Pancreas (tissue), 10 donors: ENCODE measurements at regions not wholly inside any gene's neighbourhood (a gene's known extent, or its start where the extent isn't known, plus 50 kb on each side); places are given as distances from the start of the nearest gene placed in this dataset.

Experiments used
- ATAC-seq, 4 donors: fragments of 200-7000 bp; cut with Tn5 transposase; one replicate each; pipeline versions ENCODE4 v1.8.0 to v1.9.1; 2020; ENCODE audit warnings: mild to moderate bottlenecking in 4 of 4, moderate library complexity in 4 of 4
- DNase-seq, 6 donors: peaks; one replicate each; pipeline ENCODE4 v3.0.0-alpha.2; 2020
- FAIRE-seq: peaks from 2 replicates; lab custom pipeline; 2012; peaks lifted over from hg19 to GRCh38; lab: Jason Lieb, UNC
- H3K27ac ChIP-seq, 4 donors: fragments of 200-600 bp; sonication (generic); 1 replicate in 3 of 4; 2 replicates in 1 of 4; pipeline versions ENCODE4 v1.5.0 to v1.8.0; 2020
- H3K27me3 ChIP-seq, 4 donors: fragments of 200-600 bp; one replicate each; pipeline ENCODE4 v1.8.0; 2021
- H3K36me3 ChIP-seq, 3 donors: fragments of 200-600 bp; sonication (generic) in 1 of 3; one replicate each; pipeline versions ENCODE4 v1.5.0 to v1.8.0; 2020 to 2021
- H3K4me1 ChIP-seq, 3 donors: fragments of 200-600 bp; one replicate each; pipeline ENCODE4 v1.8.0; 2021
- H3K4me3 ChIP-seq, 4 donors: fragments of 200-600 bp; sonication (generic) in 2 of 4; one replicate each; pipeline versions ENCODE4 v1.5.0 to v1.8.0; 2020 to 2021
- H3K9me3 ChIP-seq, 4 donors: fragments of 200-600 bp; one replicate each; pipeline ENCODE4 v1.8.0; 2021
- WGBS, 2 donors: extraction: QIAGEN DNeasy Blood & Tissue Kit; methylation state at CpG; one replicate each; pipeline ENCODE4 v1.1.7; 2013; 5-methylcytosine and 5-hydroxymethylcytosine counted together
- intact Hi-C, 3 donors: fragments of 100-400 bp; cut with DNase I; formaldehyde crosslinking; loops; one replicate each; pipeline versions ENCODE4 v1.11.1 to v1.14.2; 2022
- TF ChIP-seq, protein P1 (sequence below), 4 donors: fragments of 200-600 bp; sonication (generic) in 3 of 4; IDR thresholded peaks; one replicate each; pipeline versions ENCODE4 v1.5.0 to v1.8.0; 2021; ENCODE audit warnings: antibody characterized with exemption in 4 of 4
- donor health status: healthy with polysubstance abuse.
- donor health status: DM: no; HTN: no; CAD: no; lungs with moderate emphysema.
- donor health status: DM: no; HTN: no; CAD: no.
- donor health status: control.
- donor health status: control.
- donor health status: Bipolar disorder and iron deficiency.
- donor health status: DM: yes; HTN: yes; CAD: no.
- donor health status: DM: no; HTN: no; CAD: no.
- donor health status: DM: no; HTN: no; CAD: no.
- donor health status: DM: yes; HTN: yes; CAD: no.

DNA sequence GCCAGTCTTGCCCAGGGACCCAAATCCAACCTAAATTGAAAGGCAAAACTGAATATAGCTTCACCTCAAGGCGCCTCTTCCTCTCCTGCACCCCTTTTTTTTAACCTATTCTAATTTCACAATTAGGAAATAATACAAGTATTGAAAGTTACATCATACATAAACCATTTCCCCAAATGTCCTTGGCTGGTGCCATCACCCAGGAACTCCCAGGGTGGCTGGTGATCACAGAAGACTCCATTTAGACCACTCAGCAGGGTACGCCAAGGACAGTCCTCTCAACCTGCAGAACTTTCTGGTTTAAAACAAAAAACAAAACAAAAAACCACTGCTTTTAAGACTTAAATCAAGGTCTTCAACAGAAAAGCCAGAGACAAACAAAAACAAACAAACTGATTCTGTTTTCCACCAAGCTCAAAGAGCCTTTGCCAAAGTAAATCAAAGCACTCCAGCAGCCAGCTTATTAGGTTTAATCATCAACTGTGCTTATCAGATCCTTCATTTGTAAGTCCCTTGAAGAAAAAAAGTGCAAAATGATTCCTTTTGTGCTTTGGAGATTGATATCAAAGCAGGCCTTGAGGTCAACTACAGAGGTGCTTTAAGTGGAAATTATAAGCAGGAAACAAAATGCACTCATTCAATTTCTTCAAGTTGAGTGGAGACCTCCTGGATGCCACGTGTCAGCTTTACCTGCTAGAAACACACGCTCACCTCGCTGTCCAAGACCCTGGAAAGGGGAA is 113.0 kb downstream of the ETS2 start:
- intact Hi-C loops, result no loop called here
- FAIRE-seq, result no peak
- peak overlapping the region in 2 of 4 donors; percentile 57 to 62 for H3K27ac ChIP-seq
- peak; percentile 50 to 73 (median 63) for ATAC-seq
- H3K36me3 ChIP-seq, result no peaks in the 10 kb centered on the region
- peaks cover 0 to 18% (median 0%) of the 10 kb centered on the region in 3 donors for H3K4me1 ChIP-seq
- 46 to 54% methylated on average over 5 of the region's 5 CpGs for WGBS, 2 donors
- no peaks in the 10 kb centered on the region for H3K9me3 ChIP-seq
- no peak for DNase-seq
- TF ChIP-seq, protein P1, sequence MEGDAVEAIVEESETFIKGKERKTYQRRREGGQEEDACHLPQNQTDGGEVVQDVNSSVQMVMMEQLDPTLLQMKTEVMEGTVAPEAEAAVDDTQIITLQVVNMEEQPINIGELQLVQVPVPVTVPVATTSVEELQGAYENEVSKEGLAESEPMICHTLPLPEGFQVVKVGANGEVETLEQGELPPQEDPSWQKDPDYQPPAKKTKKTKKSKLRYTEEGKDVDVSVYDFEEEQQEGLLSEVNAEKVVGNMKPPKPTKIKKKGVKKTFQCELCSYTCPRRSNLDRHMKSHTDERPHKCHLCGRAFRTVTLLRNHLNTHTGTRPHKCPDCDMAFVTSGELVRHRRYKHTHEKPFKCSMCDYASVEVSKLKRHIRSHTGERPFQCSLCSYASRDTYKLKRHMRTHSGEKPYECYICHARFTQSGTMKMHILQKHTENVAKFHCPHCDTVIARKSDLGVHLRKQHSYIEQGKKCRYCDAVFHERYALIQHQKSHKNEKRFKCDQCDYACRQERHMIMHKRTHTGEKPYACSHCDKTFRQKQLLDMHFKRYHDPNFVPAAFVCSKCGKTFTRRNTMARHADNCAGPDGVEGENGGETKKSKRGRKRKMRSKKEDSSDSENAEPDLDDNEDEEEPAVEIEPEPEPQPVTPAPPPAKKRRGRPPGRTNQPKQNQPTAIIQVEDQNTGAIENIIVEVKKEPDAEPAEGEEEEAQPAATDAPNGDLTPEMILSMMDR (IDR thresholded peaks at IDR 0.05), result no peak
- H3K27me3 ChIP-seq, result no peaks in the 10 kb centered on the region
- no peak overlapping the region for H3K4me3 ChIP-seq

DNA sequence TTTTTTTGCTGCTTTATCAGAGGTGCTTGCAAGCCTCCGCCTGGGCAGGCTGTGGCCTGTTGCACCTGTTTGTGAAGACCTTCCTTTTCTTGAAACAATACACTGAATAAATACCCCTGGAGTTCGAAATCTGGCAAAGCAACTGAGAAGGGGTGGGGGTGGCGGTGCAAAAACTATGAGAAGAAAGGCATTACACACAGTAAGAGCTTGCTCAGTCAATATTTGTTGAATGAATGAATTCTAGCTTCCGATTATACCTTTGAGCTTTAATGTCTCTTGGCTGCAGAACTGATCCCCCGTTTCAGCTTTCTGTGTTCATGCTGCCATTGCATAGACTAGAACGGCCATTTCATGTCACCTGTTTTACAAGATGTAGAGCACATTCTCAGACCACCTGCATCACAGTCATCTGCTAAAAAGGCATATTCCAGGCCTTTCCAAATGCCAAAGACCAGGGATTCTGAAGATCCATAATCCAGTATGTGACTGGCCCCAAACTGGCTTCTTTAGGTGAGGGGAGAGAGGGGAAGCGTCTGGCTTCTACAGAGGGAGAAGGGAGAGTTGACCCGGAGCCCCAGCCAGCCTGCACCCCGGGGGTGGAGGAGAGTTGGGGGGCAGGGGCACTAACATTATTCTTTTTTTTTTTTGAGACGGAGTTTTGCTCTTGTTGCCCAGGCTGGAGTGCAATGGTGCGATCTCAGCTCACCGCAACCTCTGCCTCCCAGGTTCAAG is 111.5 kb downstream of the ETS2 start:
- no peaks in the 10 kb centered on the region for H3K27me3 ChIP-seq
- ATAC-seq, result no peak
- TF ChIP-seq, protein P1 (IDR thresholded peaks at IDR 0.05), result no peak
- WGBS, 2 donors, result 46 to 55% methylated on average over 9 to 10 of the region's 12 CpGs
- H3K4me3 ChIP-seq, result no peak overlapping the region
- intact Hi-C loops, result no loop called here
- no peak for DNase-seq
- peaks cover 0 to 32% (median 4%) of the 10 kb centered on the region in 3 donors for H3K4me1 ChIP-seq
- no peaks in the 10 kb centered on the region for H3K36me3 ChIP-seq
- H3K9me3 ChIP-seq, result no peaks in the 10 kb centered on the region
- FAIRE-seq, result no peak
- no peak overlapping the region for H3K27ac ChIP-seq

DNA sequence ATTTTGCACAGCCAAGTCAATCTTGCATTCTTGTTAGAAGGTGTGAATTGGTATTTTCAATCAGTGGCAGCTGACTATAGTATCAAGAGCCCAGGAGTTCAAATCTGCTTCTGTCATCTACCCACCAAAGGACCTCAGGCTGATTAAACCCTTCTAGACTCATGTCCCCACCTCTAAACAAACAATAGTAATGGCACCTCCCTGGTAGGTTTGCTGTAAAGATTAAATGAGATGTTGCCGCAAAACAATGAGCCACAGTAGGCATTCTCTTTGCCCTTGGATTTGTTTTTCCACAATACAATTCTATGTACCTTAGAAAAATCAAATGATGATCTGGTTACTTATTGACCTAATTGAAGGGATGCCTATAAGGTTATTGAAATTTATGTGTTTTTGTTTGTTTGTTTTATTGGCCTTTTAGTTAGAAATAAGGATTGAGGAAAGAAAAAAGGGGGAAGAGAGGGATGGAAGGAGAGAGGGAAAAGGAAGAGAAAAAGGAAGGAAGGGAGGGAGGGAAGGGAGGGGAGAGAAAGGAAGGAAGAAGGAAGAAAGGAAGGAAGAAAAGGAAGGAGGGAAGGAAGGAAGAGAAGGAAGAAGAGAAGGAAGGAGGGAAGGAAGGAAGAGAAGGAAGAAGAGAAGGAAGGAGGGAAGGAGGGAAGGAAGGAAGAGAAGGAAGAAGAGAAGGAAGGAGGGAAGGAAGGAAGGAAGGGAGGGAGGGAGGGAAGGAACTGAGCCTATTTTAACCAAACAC is 110.7 kb downstream of the ETS2 start:
- TF ChIP-seq, protein P1 (IDR thresholded peaks at IDR 0.05), result no peak
- intact Hi-C loops, result no loop called here
- H3K4me3 ChIP-seq, result no peak overlapping the region
- H3K9me3 ChIP-seq, result no peaks in the 10 kb centered on the region
- H3K4me1 ChIP-seq, result peaks cover 0 to 39% (median 4%) of the 10 kb centered on the region in 3 donors
- FAIRE-seq, result no peak
- no peaks in the 10 kb centered on the region for H3K27me3 ChIP-seq
- WGBS, 2 donors, result 53 to 81% methylated on average over 1 of the region's 1 CpG
- H3K27ac ChIP-seq, result no peak overlapping the region
- no peak for DNase-seq
- ATAC-seq, result no peak
- no peaks in the 10 kb centered on the region for H3K36me3 ChIP-seq

DNA sequence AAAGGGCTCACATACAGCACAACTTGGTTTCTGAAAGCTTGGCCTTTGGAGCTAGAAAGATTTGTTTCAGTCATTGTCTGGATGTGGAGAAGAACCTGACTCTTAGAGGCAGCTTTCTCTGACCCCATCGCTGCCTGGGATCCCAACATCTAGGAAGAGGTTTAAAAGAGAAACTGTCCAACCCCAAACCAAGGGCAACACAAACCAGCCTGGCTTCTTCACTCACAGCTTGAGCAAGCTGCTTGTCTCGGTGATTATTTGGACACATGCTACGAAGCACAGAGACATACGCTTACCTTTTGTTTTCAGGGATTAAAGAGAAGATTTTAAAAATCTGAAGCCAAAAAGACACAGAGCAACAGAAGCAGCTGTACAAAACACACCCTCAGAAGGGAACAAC is 109.8 kb downstream of the ETS2 start:
- 87 to 89% methylated on average over 4 of the region's 4 CpGs for WGBS, 2 donors
- DNase-seq, result no peak

More for the DNA sequence above, 109.8 kb downstream of the ETS2 start:
- H3K27me3 ChIP-seq, result no peaks in the 10 kb centered on the region
- no peak overlapping the region for H3K4me3 ChIP-seq
- H3K4me1 ChIP-seq, result peaks cover 0 to 43% (median 4%) of the 10 kb centered on the region in 3 donors
- H3K9me3 ChIP-seq, result no peaks in the 10 kb centered on the region
- intact Hi-C loops, result no loop called here
- H3K27ac ChIP-seq, result no peak overlapping the region
- no peaks in the 10 kb centered on the region for H3K36me3 ChIP-seq
- no peak for FAIRE-seq
- ATAC-seq, result no peak
- TF ChIP-seq, protein P1 (IDR thresholded peaks at IDR 0.05), result no peak
